Gastroesophageal sphincter (tissue), 3 donors: ENCODE measurements at regions not wholly inside any gene's neighbourhood (a gene's known extent, or its start where the extent isn't known, plus 50 kb on each side); places are given as distances from the start of the nearest gene placed in this dataset.

Experiments used
- CTCF ChIP-seq, 4 experiments: fragments of 200-600 bp in 2 of 4; fragments of 450-650 bp in 2 of 4; sonication (generic) in 1 of 4; IDR thresholded peaks; one replicate each; pipeline ENCODE4 v1.5.1; 2017 to 2019; ENCODE audit warnings: antibody characterized with exemption in 4 of 4, mild to moderate bottlenecking in 2 of 4, moderate library complexity in 2 of 4
- EP300 ChIP-seq: sonication (generic); formaldehyde crosslinking; IDR thresholded peaks from one replicate; pipeline ENCODE4 v1.6.1; 2017; ENCODE audit warnings: antibody characterized with exemption, mild to moderate bottlenecking
- POLR2A ChIP-seq, 2 donors: fragments of 450-650 bp; IDR thresholded peaks; one replicate each; pipeline ENCODE4 v1.6.1; 2017; ENCODE audit warnings: antibody characterized with exemption in 2 of 2, mild to moderate bottlenecking in 2 of 2, moderate library complexity in 1 of 2

GRCh38 chr1:65092691-65093090 is 55.3 kb upstream of the AK4 start:
- no peak for TF ChIP-seq CTCF (IDR thresholded peaks at IDR 0.05)
- no peak for TF ChIP-seq EP300
- no peak for TF ChIP-seq POLR2A (IDR thresholded peaks at IDR 0.05)
